ENCODE measurements at regions not wholly inside any gene's neighbourhood (a gene's known extent, or its start where the extent isn't known, plus 50 kb on each side); places are given as distances from the start of the nearest gene placed in this dataset.
A peak's percentile ranks its signal among the peaks of the same experiment; 100 is the strongest.

DNA sequence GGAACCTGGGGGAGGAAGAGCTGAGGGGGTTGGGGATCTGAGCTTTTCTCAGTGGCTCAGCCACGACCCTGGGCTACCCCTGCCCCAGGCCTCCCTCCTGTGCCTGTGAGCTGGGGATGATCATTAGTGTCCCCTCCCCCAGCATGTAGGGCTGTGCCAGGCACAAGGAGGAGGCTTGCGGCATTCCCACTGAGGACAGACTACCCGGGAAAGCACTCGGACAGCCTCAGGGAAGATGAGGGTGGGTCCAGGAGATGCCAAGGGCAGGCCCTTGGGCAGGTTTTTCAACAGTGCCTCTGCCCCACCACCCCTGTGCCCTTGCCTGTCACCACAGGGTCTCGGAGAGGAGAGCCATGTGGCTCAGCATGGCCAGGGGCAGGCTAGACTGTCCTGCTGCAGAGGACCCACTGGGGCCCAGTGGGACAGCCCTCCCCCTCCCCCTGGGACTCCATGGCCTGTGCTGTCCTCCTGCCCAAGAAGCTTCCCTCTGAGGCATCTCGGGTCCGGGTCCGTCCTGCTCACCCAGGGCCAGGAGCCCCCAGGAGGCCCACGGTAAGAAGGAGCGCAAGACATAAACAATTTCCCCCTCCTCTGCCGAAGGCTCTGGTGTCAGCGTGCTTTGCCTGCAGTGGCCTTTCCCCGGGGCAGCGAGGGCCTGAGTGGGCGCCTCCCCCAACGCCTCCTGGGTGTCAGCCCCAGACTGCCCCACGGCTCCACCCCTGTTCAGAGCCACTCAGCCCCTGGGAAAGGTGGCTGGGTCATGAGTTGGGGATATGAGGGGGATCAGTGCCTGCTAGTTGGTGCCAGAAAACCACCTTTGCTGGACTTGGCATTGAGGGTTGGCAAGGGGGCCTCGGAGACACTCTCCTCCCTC is 192.5 kb downstream of the GOLGA6L6 start:
- TF ChIP-seq, protein P1, sequence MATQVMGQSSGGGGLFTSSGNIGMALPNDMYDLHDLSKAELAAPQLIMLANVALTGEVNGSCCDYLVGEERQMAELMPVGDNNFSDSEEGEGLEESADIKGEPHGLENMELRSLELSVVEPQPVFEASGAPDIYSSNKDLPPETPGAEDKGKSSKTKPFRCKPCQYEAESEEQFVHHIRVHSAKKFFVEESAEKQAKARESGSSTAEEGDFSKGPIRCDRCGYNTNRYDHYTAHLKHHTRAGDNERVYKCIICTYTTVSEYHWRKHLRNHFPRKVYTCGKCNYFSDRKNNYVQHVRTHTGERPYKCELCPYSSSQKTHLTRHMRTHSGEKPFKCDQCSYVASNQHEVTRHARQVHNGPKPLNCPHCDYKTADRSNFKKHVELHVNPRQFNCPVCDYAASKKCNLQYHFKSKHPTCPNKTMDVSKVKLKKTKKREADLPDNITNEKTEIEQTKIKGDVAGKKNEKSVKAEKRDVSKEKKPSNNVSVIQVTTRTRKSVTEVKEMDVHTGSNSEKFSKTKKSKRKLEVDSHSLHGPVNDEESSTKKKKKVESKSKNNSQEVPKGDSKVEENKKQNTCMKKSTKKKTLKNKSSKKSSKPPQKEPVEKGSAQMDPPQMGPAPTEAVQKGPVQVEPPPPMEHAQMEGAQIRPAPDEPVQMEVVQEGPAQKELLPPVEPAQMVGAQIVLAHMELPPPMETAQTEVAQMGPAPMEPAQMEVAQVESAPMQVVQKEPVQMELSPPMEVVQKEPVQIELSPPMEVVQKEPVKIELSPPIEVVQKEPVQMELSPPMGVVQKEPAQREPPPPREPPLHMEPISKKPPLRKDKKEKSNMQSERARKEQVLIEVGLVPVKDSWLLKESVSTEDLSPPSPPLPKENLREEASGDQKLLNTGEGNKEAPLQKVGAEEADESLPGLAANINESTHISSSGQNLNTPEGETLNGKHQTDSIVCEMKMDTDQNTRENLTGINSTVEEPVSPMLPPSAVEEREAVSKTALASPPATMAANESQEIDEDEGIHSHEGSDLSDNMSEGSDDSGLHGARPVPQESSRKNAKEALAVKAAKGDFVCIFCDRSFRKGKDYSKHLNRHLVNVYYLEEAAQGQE (IDR thresholded peaks at IDR 0.05; ENCODE audit: insufficient read depth in 1 of 2, low read depth in 2 of 2, low read length in 1 of 2): peak in 1 of 2 experiments; percentile 10; a peak in 1 of 4 replicates
- TF ChIP-seq SIN3A (IDR thresholded peaks at IDR 0.05; ENCODE audit: borderline replicate concordance, insufficient read depth, low read depth, low read length): no peak
- intact Hi-C loops (cut with micrococcal nuclease; ENCODE audit: unreplicated experiment): no loop called here
- Histone ChIP-seq H3K27me3 (ENCODE audit: control insufficient read depth, insufficient read depth, low read length) (no peaks in the 10 kb centered on the region), H3K4me3 (ENCODE audit: low read depth in 2 of 2, low read length in 2 of 2) (no peak overlapping the region), H3K4me1 (ENCODE audit: control insufficient read depth, insufficient read depth, low read length) (no peaks in the 10 kb centered on the region), H3K27ac (ENCODE audit: low read length) (no peak overlapping the region), H3K9me3 (ENCODE audit: control insufficient read depth, insufficient read depth, low read depth, low read length) (no peaks in the 10 kb centered on the region), H3K36me3 (ENCODE audit: control insufficient read depth, insufficient read depth, low read length) (no peaks in the 10 kb centered on the region)
- in situ Hi-C loops (cut with HindIII; ENCODE audit: low pct_unique_long_range_greater_than_20kb, low sequenced_read_pairs): no loop called here
- CTCF ChIA-PET: no interaction called here
- peak; percentile 18; the same call in 1 of the 2 replicates for ATAC-seq
- no TSS peak for BruUV-seq (replicated peaks)
- no peak for DNase-seq (ENCODE audit: low read depth, low spot score)
- POLR2A ChIA-PET: no interaction called here

DNA sequence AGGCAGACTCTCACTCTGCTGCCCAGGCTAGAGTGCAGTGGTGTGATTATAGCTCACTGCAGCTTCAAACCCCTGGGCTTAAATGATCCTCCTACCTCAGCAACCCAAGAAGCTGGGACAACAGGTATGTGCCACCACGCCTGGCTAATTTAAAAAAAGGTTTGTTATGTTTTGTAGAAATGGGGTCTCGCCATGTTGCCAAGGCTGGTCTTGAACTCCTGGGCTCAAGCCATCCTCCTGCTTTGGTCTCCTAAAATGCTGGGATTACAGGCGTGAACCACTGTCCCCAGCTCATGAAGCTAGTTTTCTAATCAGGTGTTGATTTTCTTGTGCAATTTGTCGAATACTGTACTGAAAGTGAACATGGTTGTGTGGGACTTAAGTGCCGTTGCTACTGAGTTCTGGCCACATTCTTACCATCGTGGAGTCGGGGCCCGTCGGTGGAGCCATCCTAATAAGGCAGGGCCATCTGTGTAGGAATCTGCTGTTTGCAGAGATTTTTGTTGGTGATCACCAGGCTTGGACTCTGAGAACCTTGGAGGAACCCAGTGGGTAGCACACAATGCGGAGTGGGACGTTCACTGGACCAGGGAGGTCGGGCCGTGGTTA is 193.2 kb downstream of the GOLGA6L6 start:
- in situ Hi-C loops (cut with HindIII; ENCODE audit: low pct_unique_long_range_greater_than_20kb, low sequenced_read_pairs): no loop called here
- ChIA-PET POLR2A (no interaction called here), CTCF (interaction anchor here (0.7 kb wide), 1 partner anchor 1875 kb away, joined by 5 read pairs; no protein-coding TSS in a partner anchor)
- H3K27me3 ChIP-seq (ENCODE audit: control insufficient read depth, insufficient read depth, low read length): no peaks in the 10 kb centered on the region
- H3K9me3 ChIP-seq (ENCODE audit: control insufficient read depth, insufficient read depth, low read depth, low read length): no peaks in the 10 kb centered on the region
- TF ChIP-seq POLR2AphosphoS5 (IDR thresholded peaks at IDR 0.05; ENCODE audit: low read depth, low read length) (no peak), TCF7L2 (IDR thresholded peaks at IDR 0.05; ENCODE audit: low read depth, low read length) (no peak), SIN3A (IDR thresholded peaks at IDR 0.05; ENCODE audit: borderline replicate concordance, insufficient read depth, low read depth, low read length) (no peak)
- TF ChIP-seq, protein P2, sequence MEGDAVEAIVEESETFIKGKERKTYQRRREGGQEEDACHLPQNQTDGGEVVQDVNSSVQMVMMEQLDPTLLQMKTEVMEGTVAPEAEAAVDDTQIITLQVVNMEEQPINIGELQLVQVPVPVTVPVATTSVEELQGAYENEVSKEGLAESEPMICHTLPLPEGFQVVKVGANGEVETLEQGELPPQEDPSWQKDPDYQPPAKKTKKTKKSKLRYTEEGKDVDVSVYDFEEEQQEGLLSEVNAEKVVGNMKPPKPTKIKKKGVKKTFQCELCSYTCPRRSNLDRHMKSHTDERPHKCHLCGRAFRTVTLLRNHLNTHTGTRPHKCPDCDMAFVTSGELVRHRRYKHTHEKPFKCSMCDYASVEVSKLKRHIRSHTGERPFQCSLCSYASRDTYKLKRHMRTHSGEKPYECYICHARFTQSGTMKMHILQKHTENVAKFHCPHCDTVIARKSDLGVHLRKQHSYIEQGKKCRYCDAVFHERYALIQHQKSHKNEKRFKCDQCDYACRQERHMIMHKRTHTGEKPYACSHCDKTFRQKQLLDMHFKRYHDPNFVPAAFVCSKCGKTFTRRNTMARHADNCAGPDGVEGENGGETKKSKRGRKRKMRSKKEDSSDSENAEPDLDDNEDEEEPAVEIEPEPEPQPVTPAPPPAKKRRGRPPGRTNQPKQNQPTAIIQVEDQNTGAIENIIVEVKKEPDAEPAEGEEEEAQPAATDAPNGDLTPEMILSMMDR (IDR thresholded peaks at IDR 0.05): no peak
- TF ChIP-seq, protein P1 (IDR thresholded peaks at IDR 0.05; ENCODE audit: insufficient read depth in 1 of 2, low read depth in 2 of 2, low read length in 1 of 2): no peak
- no peak overlapping the region for H3K4me3 ChIP-seq (ENCODE audit: low read depth in 2 of 2, low read length in 2 of 2)
- H3K27ac ChIP-seq (ENCODE audit: low read length): no peak overlapping the region
- H3K36me3 ChIP-seq (ENCODE audit: control insufficient read depth, insufficient read depth, low read length): no peaks in the 10 kb centered on the region
- H3K4me1 ChIP-seq (ENCODE audit: control insufficient read depth, insufficient read depth, low read length): no peaks in the 10 kb centered on the region
- no TSS peak for BruUV-seq (replicated peaks)
- no peak for ATAC-seq
- intact Hi-C loops (cut with micrococcal nuclease; ENCODE audit: unreplicated experiment): no loop called here
- no peak for DNase-seq (ENCODE audit: low read depth, low spot score)

Measured in Panc1 (cell line).